Upper lobe of left lung (tissue), 4 donors: ENCODE measurements at regions not wholly inside any gene's neighbourhood (a gene's known extent, or its start where the extent isn't known, plus 50 kb on each side); places are given as distances from the start of the nearest gene placed in this dataset.

Source experiments
- CTCF ChIP-seq, 6 experiments: fragments of 450-650 bp in 4 of 6; fragments of 200-600 bp in 2 of 6; sonication (generic) in 2 of 6; IDR thresholded peaks; one replicate each; pipeline ENCODE4 v1.5.1; 2016 to 2019; ENCODE audit warnings: antibody characterized with exemption in 6 of 6
- POLR2AphosphoS5 ChIP-seq, 2 donors: sonication (generic); formaldehyde crosslinking; IDR thresholded peaks; one replicate each; pipeline ENCODE4 v1.5.1; 2017; ENCODE audit warnings: antibody characterized with exemption in 2 of 2

- TF ChIP-seq CTCF (IDR thresholded peaks at IDR 0.05) (no peak), POLR2AphosphoS5 (IDR thresholded peaks at IDR 0.05) (no peak)
These were observed 155.0 kb downstream of the CYSLTR2 start for GRCh38 chr13:48808683-48809082.
